Hematopoietic multipotent progenitor cell treated with erythropoietin and hydrocortisone succinate and interleukin-3 and kit ligand, for 17 days (in vitro differentiated cells): ENCODE measurements at regions not wholly inside any gene's neighbourhood (a gene's known extent, or its start where the extent isn't known, plus 50 kb on each side); places are given as distances from the start of the nearest gene placed in this dataset.

ENCODE experiments used
- DNase-seq: peaks from one replicate; pipeline ENCODE4 v3.0.0-alpha.2; 2015; ENCODE audit warnings: low spot score

GRCh38 chr2:19491796-19492195 is 133.4 kb upstream of the OSR1 start:
- no peak for DNase-seq

DNA sequence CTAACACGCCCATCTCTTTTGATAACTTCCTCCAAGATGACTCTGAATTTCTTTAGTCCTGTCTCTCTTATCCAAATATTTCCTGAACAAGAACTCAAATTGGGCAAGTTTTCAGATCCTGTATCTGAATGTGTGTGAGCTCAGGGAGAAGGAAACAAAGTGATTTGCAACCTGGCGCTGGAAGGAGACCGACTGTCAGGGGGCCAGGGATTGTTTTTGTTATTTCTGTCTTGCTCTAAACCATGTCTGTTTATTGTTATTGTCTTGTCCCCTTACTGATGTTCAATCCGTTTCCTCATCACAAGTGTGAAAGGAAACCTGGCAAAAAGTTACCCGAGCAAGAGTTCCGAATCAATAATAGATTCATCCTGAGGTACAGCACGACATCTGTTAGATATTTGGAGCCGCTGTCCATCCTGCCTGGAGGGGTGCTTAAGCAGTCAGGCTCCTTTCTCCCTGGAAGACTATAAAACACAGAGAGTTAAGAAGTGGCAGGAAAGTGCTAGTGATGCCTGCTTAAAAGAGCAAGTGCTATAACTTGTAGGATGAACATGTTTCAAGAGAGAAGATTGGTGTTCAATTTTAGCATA is 132.5 kb upstream of the OSR1 start:
- DNase-seq: no peak

DNA sequence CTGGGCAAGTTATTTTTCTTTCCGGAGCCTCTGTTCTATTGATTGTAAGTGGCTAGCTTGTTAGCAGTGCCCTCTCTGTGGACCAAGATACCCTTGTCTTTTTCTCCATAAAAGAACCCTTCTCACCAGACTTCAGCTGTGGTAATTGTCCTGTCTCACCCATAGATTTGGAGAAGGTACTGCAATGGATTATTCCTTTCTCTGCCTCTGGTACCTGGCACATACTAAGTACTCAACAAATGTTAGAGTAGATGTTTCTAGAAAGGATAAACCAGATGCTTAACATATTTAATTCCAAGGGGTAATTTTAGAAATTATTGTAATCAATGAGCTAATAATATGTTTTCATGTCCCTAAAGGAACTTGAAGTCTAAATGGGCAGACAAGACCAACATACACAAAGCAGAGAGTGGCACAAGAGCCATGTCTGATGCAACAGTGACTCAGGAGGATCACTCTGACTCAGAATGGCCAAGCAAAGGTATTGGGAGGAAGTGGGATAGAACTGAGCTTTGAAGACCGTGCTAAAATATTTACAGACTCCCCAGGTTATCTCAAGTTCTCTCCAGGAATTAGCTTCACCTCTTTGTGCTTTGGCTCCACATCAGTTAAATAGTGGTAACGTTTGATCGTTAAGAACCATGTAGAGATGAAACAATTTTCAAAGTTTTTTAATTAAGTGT is 129.7 kb upstream of the OSR1 start:
- no peak for DNase-seq

GRCh38 chr2:19484736-19485135 is 126.3 kb upstream of the OSR1 start:
- DNase-seq: no peak

GRCh38 chr2:19480673-19481072 is 122.2 kb upstream of the OSR1 start:
- no peak for DNase-seq

DNA sequence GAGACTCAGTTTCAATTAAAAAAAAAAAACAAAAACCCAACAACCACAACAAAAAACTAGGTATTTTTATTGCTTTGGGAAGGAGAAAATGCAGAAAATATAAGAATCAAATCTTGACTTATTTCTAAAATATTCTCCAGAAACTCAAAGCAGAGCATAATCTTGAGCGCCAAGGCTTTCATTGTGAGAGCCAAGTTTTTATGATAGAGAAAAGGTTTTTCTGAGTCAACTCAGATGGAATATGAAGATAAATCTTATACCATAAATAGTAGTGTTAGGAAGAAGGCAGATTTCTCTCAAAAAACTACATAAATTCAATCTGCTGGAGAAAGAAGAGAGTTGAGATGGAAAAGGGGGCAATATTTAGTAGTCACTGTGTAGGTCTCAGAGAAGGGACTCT is 121.2 kb upstream of the OSR1 start:
- DNase-seq: no peak

- no peak for DNase-seq
These were observed 120.0 kb upstream of the OSR1 start for GRCh38 chr2:19478409-19478808.

- no peak for DNase-seq
These were observed 117.9 kb upstream of the OSR1 start for GRCh38 chr2:19476327-19476726.

DNA sequence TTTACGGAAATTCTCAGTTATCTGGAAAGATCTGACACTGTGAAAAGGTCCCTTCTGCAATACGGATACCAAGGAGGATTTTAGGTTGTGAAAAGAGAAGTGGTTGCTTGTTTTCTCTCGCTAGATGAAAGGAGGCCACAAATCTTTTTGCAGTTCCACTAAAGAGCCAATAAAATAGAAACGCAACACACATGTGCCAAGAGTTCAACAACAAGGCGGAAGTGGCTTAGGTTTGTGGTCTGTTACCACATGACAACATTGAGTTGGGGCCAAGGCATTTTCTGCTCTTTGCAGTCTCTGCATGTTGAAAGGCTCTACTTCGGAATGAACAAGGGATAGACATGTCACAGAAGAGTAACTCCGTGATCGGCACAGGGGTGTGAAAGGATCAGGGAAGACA is 115.7 kb upstream of the OSR1 start:
- DNase-seq: no peak

DNA sequence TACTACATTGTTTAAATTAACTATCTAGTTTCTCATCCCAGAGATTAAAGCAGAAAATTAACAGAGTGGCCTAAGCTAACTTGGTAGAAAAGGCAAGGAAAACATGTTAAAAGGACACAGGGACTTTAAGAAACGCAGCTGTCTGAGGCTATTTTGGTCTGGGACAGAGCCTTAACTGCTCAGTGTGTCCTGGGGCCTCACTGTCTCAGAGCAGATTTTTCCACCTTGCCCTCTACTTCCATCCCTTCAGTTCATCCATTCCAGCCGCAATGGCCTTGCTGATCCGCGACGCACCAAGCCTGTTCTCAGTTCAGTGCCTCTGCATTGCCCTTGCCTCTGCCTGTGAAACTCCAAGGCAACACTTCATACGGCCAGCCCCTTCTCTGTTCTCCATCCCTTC is 114.9 kb upstream of the OSR1 start:
- DNase-seq: no peak

DNA sequence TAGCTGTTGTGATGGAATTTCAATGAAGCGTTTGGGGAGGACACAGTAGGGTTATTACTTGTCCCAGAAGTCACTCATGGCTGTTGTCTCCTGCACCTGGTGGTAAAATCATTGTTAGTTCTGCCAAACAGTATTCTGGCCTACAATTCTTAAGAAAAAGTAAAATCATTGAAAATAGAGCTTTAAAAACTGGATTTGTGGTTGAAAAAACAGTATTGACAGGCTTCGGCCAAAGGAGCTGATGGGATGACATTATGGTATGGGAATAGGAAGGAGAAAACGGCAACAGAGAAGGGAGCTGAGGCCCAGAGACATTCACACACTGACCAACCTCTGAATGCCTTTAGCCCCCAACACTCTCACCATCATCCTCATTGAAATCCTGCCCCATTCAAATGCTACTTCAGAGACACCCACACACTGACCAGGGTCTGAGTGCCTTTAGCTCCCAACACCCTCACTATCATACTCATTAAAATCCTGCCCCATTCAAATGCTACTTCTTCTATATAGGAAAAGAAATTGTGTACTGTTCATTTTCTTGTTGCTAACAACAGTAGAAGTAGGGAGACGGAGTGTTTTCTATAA is 114.1 kb upstream of the OSR1 start:
- DNase-seq: no peak

- DNase-seq: no peak
These were observed 113.1 kb upstream of the OSR1 start for GRCh38 chr2:19471491-19471890.

GRCh38 chr2:19465978-19466377 is 107.6 kb upstream of the OSR1 start:
- DNase-seq: no peak

- no peak for DNase-seq
These were observed 103.8 kb upstream of the OSR1 start for GRCh38 chr2:19462256-19462645.

DNA sequence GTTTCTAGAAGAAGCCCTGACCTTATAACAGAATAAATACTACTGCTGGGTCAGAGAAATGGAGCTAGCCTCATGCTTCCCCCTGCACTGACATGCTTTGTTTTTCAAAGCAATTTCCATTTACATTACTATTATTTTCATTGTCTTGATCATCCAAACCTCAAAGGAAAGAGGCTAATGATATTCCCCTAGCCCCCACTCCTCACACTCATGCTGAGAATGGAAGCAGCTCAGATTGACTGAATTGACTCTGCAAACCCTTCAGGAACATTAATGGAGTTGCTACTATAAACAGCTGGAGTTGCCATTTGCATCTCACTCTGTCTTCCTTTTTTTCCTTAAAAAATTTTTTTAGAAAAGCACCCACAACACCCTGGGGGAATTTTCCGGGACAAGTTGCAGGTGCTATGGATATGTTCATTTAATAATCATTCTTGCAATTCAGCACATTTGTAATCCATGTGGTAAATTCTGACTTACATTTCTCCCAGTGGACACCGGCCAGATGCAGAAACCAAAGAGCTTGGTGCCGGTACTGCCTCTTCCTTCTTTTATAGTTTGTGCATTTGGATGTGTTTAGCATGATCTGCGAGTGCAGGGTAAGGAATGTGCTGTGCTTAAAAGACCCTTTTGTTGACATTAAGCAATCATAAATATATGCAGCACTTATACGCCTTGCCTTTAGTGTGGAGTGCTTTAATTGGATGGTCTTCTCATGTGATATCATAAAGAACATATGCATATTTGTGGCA is 103.3 kb upstream of the OSR1 start:
- no peak for DNase-seq

DNA sequence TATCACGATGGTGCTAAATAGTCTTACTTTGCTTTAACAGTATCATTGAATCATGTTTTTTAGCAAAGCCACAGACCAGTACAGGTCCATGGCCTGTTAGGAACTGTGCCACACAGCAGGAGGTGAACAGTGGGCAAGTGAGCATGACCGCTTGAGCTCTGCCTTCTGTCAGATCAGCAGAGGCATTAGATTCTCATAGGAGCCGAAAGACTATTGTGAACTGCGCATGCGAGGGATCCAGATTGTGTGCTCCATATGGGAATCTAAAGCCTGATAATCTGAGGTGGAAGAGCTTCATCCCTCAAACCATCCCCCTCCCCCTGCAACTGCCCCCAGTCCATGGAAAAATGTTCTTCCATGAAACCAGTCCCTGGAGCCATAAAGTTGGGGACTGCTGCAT is 102.3 kb upstream of the OSR1 start:
- DNase-seq: no peak

- no peak for DNase-seq
These were observed 100.1 kb upstream of the OSR1 start for GRCh38 chr2:19458427-19459003.

- no peak for DNase-seq
These were observed 99.4 kb upstream of the OSR1 start for GRCh38 chr2:19457809-19458208.

DNA sequence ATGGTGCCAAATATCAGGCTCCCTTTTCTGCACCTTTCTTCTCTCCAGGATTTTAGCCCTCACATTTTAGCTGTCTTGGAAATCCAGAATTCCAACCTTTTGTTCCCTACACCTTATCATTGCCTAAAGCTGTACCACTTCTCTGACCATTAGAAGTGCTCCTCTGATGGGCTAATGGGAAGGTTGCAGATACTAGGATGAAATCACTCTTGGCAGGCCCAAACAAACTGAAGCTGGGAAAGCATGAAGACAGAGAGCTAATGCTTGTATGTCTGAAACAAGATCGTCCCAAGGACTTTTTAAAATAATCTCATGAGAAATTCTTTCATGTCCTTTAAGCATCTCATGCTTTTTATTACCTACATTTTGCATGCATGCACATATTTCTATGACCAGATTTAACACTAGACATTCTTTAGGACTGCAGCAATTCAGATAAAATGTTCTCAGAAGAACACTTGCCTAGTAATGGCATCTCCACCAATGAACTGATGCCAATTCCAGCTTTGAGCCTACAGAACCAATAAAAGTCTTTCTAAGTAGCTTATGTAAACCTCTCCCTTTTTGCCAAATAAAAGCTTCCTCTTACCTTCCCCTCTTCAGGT is 98.4 kb upstream of the OSR1 start:
- no peak for DNase-seq

- no peak for DNase-seq
These were observed 95.7 kb upstream of the OSR1 start for GRCh38 chr2:19454125-19454524.

GRCh38 chr2:19442731-19443130 is 84.3 kb upstream of the OSR1 start:
- DNase-seq: no peak

GRCh38 chr2:19439081-19439480 is 80.7 kb upstream of the OSR1 start:
- DNase-seq: no peak
